ENCODE measurements at regions not wholly inside any gene's neighbourhood (a gene's known extent, or its start where the extent isn't known, plus 50 kb on each side); places are given as distances from the start of the nearest gene placed in this dataset.

DNA sequence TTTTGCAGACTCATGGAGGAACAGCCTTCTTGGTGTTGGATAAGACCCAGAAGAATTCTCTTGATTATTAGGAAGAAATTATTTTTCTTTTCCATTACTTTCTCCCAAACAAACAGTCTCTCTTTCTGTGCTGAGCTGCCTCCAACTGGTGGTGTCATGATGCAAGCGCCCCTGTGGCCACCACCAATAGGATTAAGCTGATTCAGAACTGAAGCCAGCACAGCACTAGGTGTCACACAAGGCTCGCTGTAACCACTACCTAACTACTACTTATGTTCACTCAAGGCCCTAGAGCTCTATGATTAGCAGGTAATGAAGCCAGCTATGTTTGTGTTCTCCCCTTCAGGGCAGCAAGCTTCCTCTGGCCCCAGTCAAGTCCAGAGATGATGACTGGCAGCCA, 123.4 kb downstream of the HTR1B start:
- H2AFZ ChIP-seq (ENCODE audit: low read depth, low read length, poor library complexity, severe bottlenecking): no peak overlapping the region
- CTCF ChIA-PET: no interaction called here

More for the DNA sequence above, 123.4 kb downstream of the HTR1B start:
- TF ChIP-seq, protein P1, sequence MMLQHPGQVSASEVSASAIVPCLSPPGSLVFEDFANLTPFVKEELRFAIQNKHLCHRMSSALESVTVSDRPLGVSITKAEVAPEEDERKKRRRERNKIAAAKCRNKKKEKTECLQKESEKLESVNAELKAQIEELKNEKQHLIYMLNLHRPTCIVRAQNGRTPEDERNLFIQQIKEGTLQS (IDR thresholded peaks at IDR 0.05): no peak
- TF ChIP-seq POLR2AphosphoS5 (IDR thresholded peaks at IDR 0.05; ENCODE audit: low read depth, low read length) (no peak), ZFX (IDR thresholded peaks at IDR 0.05) (no peak), SP1 (IDR thresholded peaks at IDR 0.05; ENCODE audit: low read depth) (no peak), POLR2A (IDR thresholded peaks at IDR 0.05; ENCODE audit: borderline replicate concordance, extremely low read depth, insufficient read depth, insufficient read length) (no peak)
- TF ChIP-seq, protein P2, sequence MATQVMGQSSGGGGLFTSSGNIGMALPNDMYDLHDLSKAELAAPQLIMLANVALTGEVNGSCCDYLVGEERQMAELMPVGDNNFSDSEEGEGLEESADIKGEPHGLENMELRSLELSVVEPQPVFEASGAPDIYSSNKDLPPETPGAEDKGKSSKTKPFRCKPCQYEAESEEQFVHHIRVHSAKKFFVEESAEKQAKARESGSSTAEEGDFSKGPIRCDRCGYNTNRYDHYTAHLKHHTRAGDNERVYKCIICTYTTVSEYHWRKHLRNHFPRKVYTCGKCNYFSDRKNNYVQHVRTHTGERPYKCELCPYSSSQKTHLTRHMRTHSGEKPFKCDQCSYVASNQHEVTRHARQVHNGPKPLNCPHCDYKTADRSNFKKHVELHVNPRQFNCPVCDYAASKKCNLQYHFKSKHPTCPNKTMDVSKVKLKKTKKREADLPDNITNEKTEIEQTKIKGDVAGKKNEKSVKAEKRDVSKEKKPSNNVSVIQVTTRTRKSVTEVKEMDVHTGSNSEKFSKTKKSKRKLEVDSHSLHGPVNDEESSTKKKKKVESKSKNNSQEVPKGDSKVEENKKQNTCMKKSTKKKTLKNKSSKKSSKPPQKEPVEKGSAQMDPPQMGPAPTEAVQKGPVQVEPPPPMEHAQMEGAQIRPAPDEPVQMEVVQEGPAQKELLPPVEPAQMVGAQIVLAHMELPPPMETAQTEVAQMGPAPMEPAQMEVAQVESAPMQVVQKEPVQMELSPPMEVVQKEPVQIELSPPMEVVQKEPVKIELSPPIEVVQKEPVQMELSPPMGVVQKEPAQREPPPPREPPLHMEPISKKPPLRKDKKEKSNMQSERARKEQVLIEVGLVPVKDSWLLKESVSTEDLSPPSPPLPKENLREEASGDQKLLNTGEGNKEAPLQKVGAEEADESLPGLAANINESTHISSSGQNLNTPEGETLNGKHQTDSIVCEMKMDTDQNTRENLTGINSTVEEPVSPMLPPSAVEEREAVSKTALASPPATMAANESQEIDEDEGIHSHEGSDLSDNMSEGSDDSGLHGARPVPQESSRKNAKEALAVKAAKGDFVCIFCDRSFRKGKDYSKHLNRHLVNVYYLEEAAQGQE (IDR thresholded peaks at IDR 0.05; ENCODE audit: low read depth): no peak
- H3K27ac ChIP-seq (ENCODE audit: low read depth, low read length): no peak overlapping the region
- POLR2A ChIA-PET: no interaction called here
- DNase-seq (ENCODE audit: low read depth, low spot score) (no peak), ATAC-seq (no peak)
- H3K9me3 ChIP-seq (ENCODE audit: control insufficient read depth in 1 of 2, insufficient read depth in 1 of 2, low read depth in 1 of 2, low read length in 2 of 2): no peaks in the 10 kb centered on the region
- no peak overlapping the region for H3K4me2 ChIP-seq (ENCODE audit: low read length)
- peaks cover 0 to 9% of the 10 kb centered on the region in 2 experiments; a peak in 2 of 4 replicates for H3K4me1 ChIP-seq (ENCODE audit: control insufficient read depth in 1 of 2, insufficient read depth in 2 of 2, low read length in 2 of 2)
- no peaks in the 10 kb centered on the region for H4K20me1 ChIP-seq (ENCODE audit: insufficient read depth)
- no peaks in the 10 kb centered on the region for H3K36me3 ChIP-seq (ENCODE audit: control insufficient read depth in 1 of 2, insufficient read depth in 2 of 2, low read length in 2 of 2)
- intact Hi-C loops (cut with micrococcal nuclease): no loop called here
- H3K9ac ChIP-seq (ENCODE audit: low read length): no peak overlapping the region
- H3K9me2 ChIP-seq (ENCODE audit: insufficient read depth): no peaks in the 10 kb centered on the region
- RAD21 ChIA-PET (ENCODE audit: low non-redundant PET in 1 of 2, low total read pairs in 2 of 2, uncharacterized antibody in 2 of 2, unreplicated experiment in 2 of 2): no interaction called here
- no peak overlapping the region for H3K4me3 ChIP-seq (replicated peaks in 1 of 2; ENCODE audit: low read depth in 1 of 2, low read length in 2 of 2)
- no peaks in the 10 kb centered on the region for H3K79me2 ChIP-seq (ENCODE audit: insufficient read depth, low read length)
- no peaks in the 10 kb centered on the region for H3K27me3 ChIP-seq (ENCODE audit: insufficient read depth, low read length)
- no TSS peak for BruUV-seq (replicated peaks)
